Panc1 (cell line): ENCODE measurements at regions not wholly inside any gene's neighbourhood (a gene's known extent, or its start where the extent isn't known, plus 50 kb on each side); places are given as distances from the start of the nearest gene placed in this dataset.

Experiments used
- ATAC-seq: fragments of 200-7000 bp; cut with Tn5 transposase; 2 replicates; pipeline ENCODE4 v1.9.1; 2020; ENCODE audit warnings: mild to moderate bottlenecking, moderate library complexity
- BruUV-seq: library from RNA; stranded (reverse); fragments of 400-500 nt; replicated peaks from 2 replicates; lab custom pipeline; 2021; lab: Mats Ljungman, UMichigan
- CTCF ChIA-PET: fragments of 300-600 bp; sonication (Branson Sonifier 250); formaldehyde crosslinking; loops from one replicate; lab custom pipeline; 2022; ENCODE audit warnings: antibody characterized with exemption; lab: Charles Lee
- POLR2A ChIA-PET: fragments of 300-600 bp; sonication (Branson Sonifier 250); formaldehyde crosslinking; loops from one replicate; lab custom pipeline; 2022; ENCODE audit warnings: antibody characterized with exemption; lab: Charles Lee
- DNase-seq: peaks from one replicate; pipeline ENCODE4 v3.0.0-alpha.2; 2010; ENCODE audit warnings: low read depth, low spot score
- H3K27ac ChIP-seq: 2 replicates; pipeline ENCODE4 v1.5.1; 2011; ENCODE audit warnings: mild to moderate bottlenecking, low read length, inconsistent platforms
- H3K27me3 ChIP-seq: fragments of 200-500 bp; sonication (Bioruptor generic); 2 replicates; pipeline ENCODE4 v1.6.0; 2014; ENCODE audit warnings: low read length, inconsistent platforms; ENCODE audit not compliant: control insufficient read depth, insufficient read depth
- H3K36me3 ChIP-seq: fragments of 200-500 bp; sonication (Bioruptor generic); 2 replicates; pipeline ENCODE4 v1.5.1; 2014; ENCODE audit warnings: inconsistent platforms, mild to moderate bottlenecking, low read length, moderate library complexity; ENCODE audit not compliant: control insufficient read depth, insufficient read depth
- H3K4me1 ChIP-seq: 2 replicates; pipeline ENCODE4 v1.5.1; 2011; ENCODE audit warnings: inconsistent platforms, mild to moderate bottlenecking, low read length, moderate library complexity; ENCODE audit not compliant: control insufficient read depth, insufficient read depth
- H3K4me3 ChIP-seq, 2 experiments: 2 replicates each; pipeline ENCODE4 v1.5.1; 2011 to 2012; ENCODE audit warnings: low read depth in 2 of 2, low read length in 2 of 2, mild to moderate bottlenecking in 2 of 2, inconsistent platforms in 1 of 2, moderate library complexity in 1 of 2
- H3K9me3 ChIP-seq: fragments of 200-500 bp; sonication (Bioruptor generic); 2 replicates; pipeline ENCODE4 v1.5.1; 2014; ENCODE audit warnings: low read depth, mild to moderate bottlenecking, inconsistent platforms, low read length, moderate library complexity; ENCODE audit not compliant: control insufficient read depth, insufficient read depth
- POLR2AphosphoS5 ChIP-seq: IDR thresholded peaks from 2 replicates; pipeline ENCODE4 v1.6.1; 2012; ENCODE audit warnings: mild to moderate bottlenecking, low read depth, low read length, moderate library complexity
- SIN3A ChIP-seq: IDR thresholded peaks from 2 replicates; pipeline ENCODE4 v1.6.1; 2012; ENCODE audit warnings: low read depth, mild to moderate bottlenecking, low read length, moderate library complexity, borderline replicate concordance; ENCODE audit not compliant: insufficient read depth
- TCF7L2 ChIP-seq: IDR thresholded peaks from 2 replicates; pipeline ENCODE4 v1.6.1; 2011; ENCODE audit warnings: mild to moderate bottlenecking, low read depth, low read length, inconsistent platforms
- in situ Hi-C: cut with HindIII; loops from 2 replicates; pipeline ENCODE4 v1.10.0; 2016; ENCODE audit warnings: low sequenced_read_pairs, low pct_unique_long_range_greater_than_20kb
- intact Hi-C: fragments of 100-400 bp; cut with micrococcal nuclease; formaldehyde crosslinking; loops from one replicate; pipeline ENCODE4 v1.10.0; 2022; ENCODE audit not compliant: unreplicated experiment
- TF ChIP-seq, protein P1 (sequence below), 2 experiments: IDR thresholded peaks; 2 replicates each; pipeline ENCODE4 v1.6.1; 2011 to 2012; ENCODE audit warnings: low read depth in 2 of 2, control low read depth in 1 of 2, low read length in 1 of 2, mild to moderate bottlenecking in 1 of 2, moderate library complexity in 1 of 2; ENCODE audit not compliant: insufficient read depth in 1 of 2
- TF ChIP-seq, protein P2 (sequence below): fragments of 450-650 bp; IDR thresholded peaks from 2 replicates; pipeline ENCODE4 v1.5.1; 2017; ENCODE audit warnings: mild to moderate bottlenecking

DNA sequence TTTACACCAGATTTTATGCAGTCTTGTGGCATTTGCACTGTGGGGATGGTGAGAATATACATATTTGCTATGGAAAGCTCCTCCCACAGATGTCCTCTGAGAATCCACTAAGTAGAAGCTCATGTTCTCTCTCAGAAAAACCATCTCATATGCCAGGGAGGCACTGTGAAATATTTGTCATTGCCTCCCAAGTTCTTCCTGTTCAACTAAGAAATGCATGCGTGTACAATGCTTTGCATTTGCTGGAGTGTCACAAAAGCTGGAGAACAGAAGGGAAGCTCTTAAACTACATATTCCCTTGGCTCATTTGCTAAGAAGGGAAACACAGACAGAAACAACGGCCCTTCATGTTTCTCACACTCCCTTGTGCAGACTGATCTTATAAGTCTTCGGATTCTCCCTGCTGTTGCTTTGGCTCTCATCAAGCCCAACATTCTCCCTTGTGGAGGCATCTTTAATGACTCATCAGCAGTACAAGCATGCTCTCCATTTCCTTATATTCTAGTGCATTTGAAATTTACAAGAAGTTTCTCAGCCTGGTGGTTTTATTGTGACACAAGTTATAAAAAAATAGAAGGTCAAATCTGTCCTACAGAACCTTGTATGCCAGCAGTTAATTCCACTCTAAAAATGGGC lies 220.6 kb downstream of the TRIM36 start:
- Histone ChIP-seq H3K27me3 (no peaks in the 10 kb centered on the region), H3K9me3 (no peaks in the 10 kb centered on the region; the same call in 1 of the 2 replicates), H3K4me1 (no peaks in the 10 kb centered on the region), H3K36me3 (no peaks in the 10 kb centered on the region), H3K4me3 (no peak overlapping the region), H3K27ac (no peak overlapping the region)
- CTCF ChIA-PET, result no interaction called here
- in situ Hi-C loops (no loop called here), intact Hi-C loops (no loop called here)
- TF ChIP-seq, protein P1, sequence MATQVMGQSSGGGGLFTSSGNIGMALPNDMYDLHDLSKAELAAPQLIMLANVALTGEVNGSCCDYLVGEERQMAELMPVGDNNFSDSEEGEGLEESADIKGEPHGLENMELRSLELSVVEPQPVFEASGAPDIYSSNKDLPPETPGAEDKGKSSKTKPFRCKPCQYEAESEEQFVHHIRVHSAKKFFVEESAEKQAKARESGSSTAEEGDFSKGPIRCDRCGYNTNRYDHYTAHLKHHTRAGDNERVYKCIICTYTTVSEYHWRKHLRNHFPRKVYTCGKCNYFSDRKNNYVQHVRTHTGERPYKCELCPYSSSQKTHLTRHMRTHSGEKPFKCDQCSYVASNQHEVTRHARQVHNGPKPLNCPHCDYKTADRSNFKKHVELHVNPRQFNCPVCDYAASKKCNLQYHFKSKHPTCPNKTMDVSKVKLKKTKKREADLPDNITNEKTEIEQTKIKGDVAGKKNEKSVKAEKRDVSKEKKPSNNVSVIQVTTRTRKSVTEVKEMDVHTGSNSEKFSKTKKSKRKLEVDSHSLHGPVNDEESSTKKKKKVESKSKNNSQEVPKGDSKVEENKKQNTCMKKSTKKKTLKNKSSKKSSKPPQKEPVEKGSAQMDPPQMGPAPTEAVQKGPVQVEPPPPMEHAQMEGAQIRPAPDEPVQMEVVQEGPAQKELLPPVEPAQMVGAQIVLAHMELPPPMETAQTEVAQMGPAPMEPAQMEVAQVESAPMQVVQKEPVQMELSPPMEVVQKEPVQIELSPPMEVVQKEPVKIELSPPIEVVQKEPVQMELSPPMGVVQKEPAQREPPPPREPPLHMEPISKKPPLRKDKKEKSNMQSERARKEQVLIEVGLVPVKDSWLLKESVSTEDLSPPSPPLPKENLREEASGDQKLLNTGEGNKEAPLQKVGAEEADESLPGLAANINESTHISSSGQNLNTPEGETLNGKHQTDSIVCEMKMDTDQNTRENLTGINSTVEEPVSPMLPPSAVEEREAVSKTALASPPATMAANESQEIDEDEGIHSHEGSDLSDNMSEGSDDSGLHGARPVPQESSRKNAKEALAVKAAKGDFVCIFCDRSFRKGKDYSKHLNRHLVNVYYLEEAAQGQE (IDR thresholded peaks at IDR 0.05; ENCODE audit: insufficient read depth in 1 of 2, low read depth in 2 of 2, low read length in 1 of 2), result no peak
- TF ChIP-seq SIN3A (no peak), POLR2AphosphoS5 (no peak), TCF7L2 (no peak)
- TF ChIP-seq, protein P2, sequence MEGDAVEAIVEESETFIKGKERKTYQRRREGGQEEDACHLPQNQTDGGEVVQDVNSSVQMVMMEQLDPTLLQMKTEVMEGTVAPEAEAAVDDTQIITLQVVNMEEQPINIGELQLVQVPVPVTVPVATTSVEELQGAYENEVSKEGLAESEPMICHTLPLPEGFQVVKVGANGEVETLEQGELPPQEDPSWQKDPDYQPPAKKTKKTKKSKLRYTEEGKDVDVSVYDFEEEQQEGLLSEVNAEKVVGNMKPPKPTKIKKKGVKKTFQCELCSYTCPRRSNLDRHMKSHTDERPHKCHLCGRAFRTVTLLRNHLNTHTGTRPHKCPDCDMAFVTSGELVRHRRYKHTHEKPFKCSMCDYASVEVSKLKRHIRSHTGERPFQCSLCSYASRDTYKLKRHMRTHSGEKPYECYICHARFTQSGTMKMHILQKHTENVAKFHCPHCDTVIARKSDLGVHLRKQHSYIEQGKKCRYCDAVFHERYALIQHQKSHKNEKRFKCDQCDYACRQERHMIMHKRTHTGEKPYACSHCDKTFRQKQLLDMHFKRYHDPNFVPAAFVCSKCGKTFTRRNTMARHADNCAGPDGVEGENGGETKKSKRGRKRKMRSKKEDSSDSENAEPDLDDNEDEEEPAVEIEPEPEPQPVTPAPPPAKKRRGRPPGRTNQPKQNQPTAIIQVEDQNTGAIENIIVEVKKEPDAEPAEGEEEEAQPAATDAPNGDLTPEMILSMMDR, result no peak
- ATAC-seq (no peak), DNase-seq (no peak)
- POLR2A ChIA-PET, result no interaction called here
- no TSS peak for BruUV-seq

DNA sequence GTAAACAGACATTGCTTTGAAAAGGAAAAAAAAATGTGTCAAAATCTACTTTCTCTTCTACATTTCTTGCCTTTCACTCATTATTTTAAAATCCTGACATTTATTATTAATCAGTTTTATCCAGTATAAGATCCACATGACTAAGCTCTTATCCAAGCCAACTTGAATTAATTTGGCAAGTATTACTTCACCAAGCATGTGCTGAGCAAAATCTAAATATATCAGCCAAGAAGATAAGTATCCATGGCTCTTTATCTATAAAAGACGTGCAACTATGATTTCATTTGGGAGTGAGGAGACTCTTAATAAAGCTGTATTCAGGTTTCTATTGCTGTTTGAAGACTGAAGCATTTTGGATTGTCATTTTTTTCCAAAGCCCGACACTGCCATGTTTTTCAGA lies 221.3 kb downstream of the TRIM36 start:
- ATAC-seq (no peak), DNase-seq (no peak)
- in situ Hi-C loops (no loop called here), intact Hi-C loops (no loop called here)
- Histone ChIP-seq H3K9me3 (peaks cover 6% of the 10 kb centered on the region; the same call in 1 of the 2 replicates), H3K4me3 (no peak overlapping the region), H3K4me1 (no peaks in the 10 kb centered on the region), H3K27me3 (no peaks in the 10 kb centered on the region), H3K36me3 (no peaks in the 10 kb centered on the region), H3K27ac (no peak overlapping the region)
- no TSS peak for BruUV-seq
- ChIA-PET CTCF (no interaction called here), POLR2A (no interaction called here)
- TF ChIP-seq SIN3A (no peak), TCF7L2 (no peak), POLR2AphosphoS5 (no peak)
- TF ChIP-seq, protein P1 (IDR thresholded peaks at IDR 0.05; ENCODE audit: insufficient read depth in 1 of 2, low read depth in 2 of 2, low read length in 1 of 2), result no peak
- TF ChIP-seq, protein P2, result no peak
